ENCODE measurements at regions not wholly inside any gene's neighbourhood (a gene's known extent, or its start where the extent isn't known, plus 50 kb on each side); places are given as distances from the start of the nearest gene placed in this dataset.

DNA sequence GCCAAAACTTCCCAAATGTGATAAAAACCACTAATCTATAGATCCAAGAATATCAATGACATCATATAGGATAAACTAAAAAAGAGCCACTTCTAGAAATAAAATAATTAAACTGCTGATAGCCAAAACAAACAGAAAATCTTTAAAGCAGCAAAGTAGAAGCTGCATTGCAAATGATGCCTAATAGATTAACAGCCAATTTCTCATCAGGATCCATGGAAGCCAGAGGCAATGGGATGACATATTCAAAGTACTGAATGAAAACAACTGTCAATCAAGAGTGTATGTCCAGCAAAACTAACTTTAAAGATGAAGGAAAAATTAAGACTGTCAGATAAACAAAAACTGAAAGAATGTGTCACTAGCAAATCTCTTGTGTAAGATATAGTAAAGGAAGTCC is 224.8 kb downstream of the PSAT1 start (continued):
- TF ChIP-seq SIN3A (conservative IDR thresholded peaks at IDR 0.05 in 1 of 2, IDR thresholded peaks at IDR 0.05 in 1 of 2; ENCODE audit: low read depth in 1 of 2, low read length in 2 of 2) (no peak), TEAD4 (IDR thresholded peaks at IDR 0.05; ENCODE audit: low read depth, low read length) (no peak)
